CD4-positive, alpha-beta T cell treated with Interleukin-1 beta for 1 hour (primary cell): ENCODE measurements at regions not wholly inside any gene's neighbourhood (a gene's known extent, or its start where the extent isn't known, plus 50 kb on each side); places are given as distances from the start of the nearest gene placed in this dataset.

ENCODE experiments used
- DNase-seq, 2 donors: peaks; one replicate each; pipeline ENCODE4 v3.0.0-alpha.2; 2020 to 2022

- no peak for DNase-seq
These were observed 65.8 kb upstream of the CFAP20DC start for GRCh38 chr3:59115364-59116232.

GRCh38 chr3:59107856-59108815 is 58.3 kb upstream of the CFAP20DC start:
- DNase-seq, result no peak

- no peak for DNase-seq
These were observed 56.3 kb upstream of the CFAP20DC start for GRCh38 chr3:59106085-59106648.

GRCh38 chr3:59103552-59103951 is 53.7 kb upstream of the CFAP20DC start:
- no peak for DNase-seq

- no peak for DNase-seq
These were observed 51.5 kb upstream of the CFAP20DC start for GRCh38 chr3:59101231-59101736.
